Smooth muscle cell (in vitro differentiated cells): ENCODE measurements at regions not wholly inside any gene's neighbourhood (a gene's known extent, or its start where the extent isn't known, plus 50 kb on each side); places are given as distances from the start of the nearest gene placed in this dataset.

Source experiments
- DNase-seq: peaks from one replicate; lab custom pipeline; 2025; ENCODE audit not compliant: unreplicated experiment; lab: John Stamatoyannopoulos, UW
- H2AFZ ChIP-seq: fragments of 200-600 bp; sonication (generic); 2 replicates; pipeline ENCODE4 v1.6.0; 2016; ENCODE audit warnings: antibody characterized with exemption, low read depth, mild to moderate bottlenecking
- H3F3A ChIP-seq: fragments of 200-600 bp; sonication (generic); 2 replicates; pipeline ENCODE4 v1.6.0; 2017; ENCODE audit warnings: antibody characterized with exemption, low read depth
- H3K27ac ChIP-seq: fragments of 200-600 bp; sonication (generic); 2 replicates; pipeline ENCODE4 v1.5.1; 2016; ENCODE audit warnings: low read depth, mild to moderate bottlenecking
- H3K27me3 ChIP-seq: fragments of 200-600 bp; sonication (generic); 2 replicates; pipeline ENCODE4 v1.6.1; 2016; ENCODE audit warnings: low read depth, mild to moderate bottlenecking
- H3K36me3 ChIP-seq: fragments of 200-600 bp; sonication (generic); 2 replicates; pipeline ENCODE4 v1.5.1; 2016; ENCODE audit warnings: low read depth
- H3K4me1 ChIP-seq: fragments of 200-600 bp; sonication (generic); 2 replicates; pipeline ENCODE4 v1.5.1; 2016; ENCODE audit warnings: low read depth
- H3K4me2 ChIP-seq: fragments of 200-600 bp; sonication (generic); 2 replicates; pipeline ENCODE4 v1.6.0; 2016; ENCODE audit warnings: mild to moderate bottlenecking
- H3K4me3 ChIP-seq: fragments of 200-600 bp; sonication (generic); 2 replicates; pipeline ENCODE4 v1.5.1; 2016; ENCODE audit warnings: mild to moderate bottlenecking
- H3K79me2 ChIP-seq: fragments of 200-600 bp; sonication (generic); 2 replicates; pipeline ENCODE4 v1.6.0; 2016; ENCODE audit warnings: low read depth, mild to moderate bottlenecking
- H3K9ac ChIP-seq: fragments of 200-600 bp; sonication (generic); 2 replicates; pipeline ENCODE4 v1.6.0; 2016; ENCODE audit warnings: low read depth
- H3K9me3 ChIP-seq: fragments of 200-600 bp; sonication (generic); replicated peaks from 2 replicates; pipeline ENCODE4 v1.5.1; 2016; ENCODE audit warnings: low read depth
- H4K20me1 ChIP-seq: fragments of 200-600 bp; sonication (generic); 2 replicates; pipeline ENCODE4 v1.6.0; 2016; ENCODE audit warnings: low read depth
- CTCF ChIP-seq: fragments of 200-600 bp; sonication (generic); IDR thresholded peaks from 2 replicates; pipeline ENCODE4 v1.5.1; 2017; ENCODE audit warnings: borderline replicate concordance, mild to moderate bottlenecking, antibody characterized with exemption; ENCODE audit not compliant: insufficient read depth, poor library complexity, severe bottlenecking
- WGBS: methylation state at CpG from one replicate; pipeline ENCODE4 v1.1.7; 2016; ENCODE audit warnings: low lambda C conversion rate; 5-methylcytosine and 5-hydroxymethylcytosine counted together

GRCh38 chr2:236752096-236752495, 182.5 kb downstream of the ACKR3 start:
- Histone ChIP-seq H3K79me2 (no peaks in the 10 kb centered on the region), H3K9me3 (no peaks in the 10 kb centered on the region)
- WGBS = 96% methylated on average over 11 of the region's 11 CpGs

GRCh38 chr2:236753606-236754270, 184.1 kb downstream of the ACKR3 start:
- H2AFZ ChIP-seq = no peak overlapping the region
- no peaks in the 10 kb centered on the region for H3K9me3 ChIP-seq
- H4K20me1 ChIP-seq = no peaks in the 10 kb centered on the region
- peaks cover 5% of the 10 kb centered on the region for H3K4me1 ChIP-seq
- no peak for DNase-seq
- H3K4me3 ChIP-seq = no peak overlapping the region
- no peaks in the 10 kb centered on the region for H3K79me2 ChIP-seq
- TF ChIP-seq CTCF = no peak
- H3F3A ChIP-seq = no peaks in the 10 kb centered on the region
- no peak overlapping the region for H3K9ac ChIP-seq
- H3K36me3 ChIP-seq = no peaks in the 10 kb centered on the region
- 86% methylated on average over 5 of the region's 5 CpGs for WGBS
- H3K27me3 ChIP-seq = no peaks in the 10 kb centered on the region
- no peak overlapping the region for H3K27ac ChIP-seq
- no peak overlapping the region for H3K4me2 ChIP-seq

More at GRCh38 chr2:236752096-236752495, 182.5 kb downstream of the ACKR3 start:
- H3K4me1 ChIP-seq = peaks cover 5% of the 10 kb centered on the region
- H3F3A ChIP-seq = no peaks in the 10 kb centered on the region
- H3K27ac ChIP-seq = no peak overlapping the region
- no peaks in the 10 kb centered on the region for H3K36me3 ChIP-seq
- no peaks in the 10 kb centered on the region for H4K20me1 ChIP-seq
- no peak for TF ChIP-seq CTCF
- H2AFZ ChIP-seq = no peak overlapping the region
- H3K27me3 ChIP-seq = no peaks in the 10 kb centered on the region
- no peak for DNase-seq
- H3K4me2 ChIP-seq = no peak overlapping the region
- H3K9ac ChIP-seq = no peak overlapping the region
- H3K4me3 ChIP-seq = no peak overlapping the region

- Histone ChIP-seq H2AFZ (no peak overlapping the region), H3K4me1 (peaks cover 5% of the 10 kb centered on the region), H3K27me3 (no peaks in the 10 kb centered on the region), H3K9ac (no peak overlapping the region), H4K20me1 (no peaks in the 10 kb centered on the region), H3K79me2 (no peaks in the 10 kb centered on the region), H3F3A (no peaks in the 10 kb centered on the region), H3K4me2 (no peak overlapping the region), H3K9me3 (no peaks in the 10 kb centered on the region), H3K36me3 (no peaks in the 10 kb centered on the region), H3K4me3 (no peak overlapping the region), H3K27ac (no peak overlapping the region)
- 95% methylated on average over 11 of the region's 11 CpGs for WGBS
- no peak for TF ChIP-seq CTCF
- DNase-seq = no peak
Observed at GRCh38 chr2:236754271-236754944, 184.8 kb downstream of the ACKR3 start.
